GM18520 (cell line): ENCODE measurements at regions not wholly inside any gene's neighbourhood (a gene's known extent, or its start where the extent isn't known, plus 50 kb on each side); places are given as distances from the start of the nearest gene placed in this dataset.

Experiments
- ATAC-seq: cut with Tn5 transposase; IDR thresholded peaks from one replicate; pipeline ENCODE4 v1.9.1; 2021; ENCODE audit not compliant: unreplicated experiment

DNA sequence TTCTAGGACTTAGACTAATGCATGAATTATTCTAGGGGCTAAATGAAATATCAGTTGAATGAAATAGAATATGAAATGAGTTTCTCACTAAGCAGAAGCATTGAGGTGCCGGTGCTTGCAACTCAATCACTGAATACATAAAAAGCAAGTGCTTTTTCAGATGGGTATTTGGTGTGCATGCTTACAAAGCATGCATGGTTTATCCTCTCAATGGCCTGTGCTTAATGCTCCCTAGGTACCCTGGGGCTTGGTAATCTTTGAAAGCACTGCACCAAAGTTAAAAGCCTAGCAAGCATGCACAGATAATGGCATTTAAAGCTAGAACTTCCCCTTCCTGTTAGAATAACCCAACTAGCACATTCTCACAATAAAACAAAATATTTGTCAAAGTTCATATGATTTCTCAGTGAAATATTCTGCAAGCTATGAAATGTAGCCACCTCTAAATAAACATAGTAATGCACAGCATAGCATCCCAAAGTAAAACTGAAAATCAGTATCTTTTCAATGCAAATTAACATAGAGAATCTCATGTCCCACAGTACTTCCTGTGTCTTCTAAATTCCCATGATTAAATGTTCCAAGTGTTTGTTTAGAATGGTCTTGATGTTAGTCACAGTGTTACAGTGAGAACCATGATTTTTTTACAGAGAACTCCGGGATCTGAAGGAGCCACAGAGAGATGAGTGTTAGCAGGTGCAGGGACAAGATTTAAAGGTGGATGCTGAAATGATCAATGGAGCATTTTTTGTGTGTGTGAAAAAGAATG is 143.4 kb upstream of the CDH6 start:
- ATAC-seq: no peak

DNA sequence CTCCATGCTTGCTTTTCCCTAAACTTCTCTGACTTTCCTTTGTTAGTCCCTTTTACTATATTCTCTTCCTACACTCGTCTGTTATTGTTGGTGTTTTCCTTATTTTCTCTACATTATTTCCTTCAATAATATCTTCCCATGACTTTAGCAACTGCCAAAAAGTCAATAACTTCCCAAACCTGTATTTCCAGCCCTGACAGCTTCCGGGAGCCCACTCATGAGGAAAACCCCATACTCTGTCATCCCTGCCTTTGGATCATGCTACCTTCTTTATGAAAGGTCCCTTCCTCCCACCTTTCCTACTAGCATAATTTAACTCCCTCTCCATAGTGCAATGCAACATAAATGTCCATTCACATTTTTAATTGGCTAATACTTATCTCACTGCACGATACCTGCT is 144.0 kb upstream of the CDH6 start:
- no peak for ATAC-seq

DNA sequence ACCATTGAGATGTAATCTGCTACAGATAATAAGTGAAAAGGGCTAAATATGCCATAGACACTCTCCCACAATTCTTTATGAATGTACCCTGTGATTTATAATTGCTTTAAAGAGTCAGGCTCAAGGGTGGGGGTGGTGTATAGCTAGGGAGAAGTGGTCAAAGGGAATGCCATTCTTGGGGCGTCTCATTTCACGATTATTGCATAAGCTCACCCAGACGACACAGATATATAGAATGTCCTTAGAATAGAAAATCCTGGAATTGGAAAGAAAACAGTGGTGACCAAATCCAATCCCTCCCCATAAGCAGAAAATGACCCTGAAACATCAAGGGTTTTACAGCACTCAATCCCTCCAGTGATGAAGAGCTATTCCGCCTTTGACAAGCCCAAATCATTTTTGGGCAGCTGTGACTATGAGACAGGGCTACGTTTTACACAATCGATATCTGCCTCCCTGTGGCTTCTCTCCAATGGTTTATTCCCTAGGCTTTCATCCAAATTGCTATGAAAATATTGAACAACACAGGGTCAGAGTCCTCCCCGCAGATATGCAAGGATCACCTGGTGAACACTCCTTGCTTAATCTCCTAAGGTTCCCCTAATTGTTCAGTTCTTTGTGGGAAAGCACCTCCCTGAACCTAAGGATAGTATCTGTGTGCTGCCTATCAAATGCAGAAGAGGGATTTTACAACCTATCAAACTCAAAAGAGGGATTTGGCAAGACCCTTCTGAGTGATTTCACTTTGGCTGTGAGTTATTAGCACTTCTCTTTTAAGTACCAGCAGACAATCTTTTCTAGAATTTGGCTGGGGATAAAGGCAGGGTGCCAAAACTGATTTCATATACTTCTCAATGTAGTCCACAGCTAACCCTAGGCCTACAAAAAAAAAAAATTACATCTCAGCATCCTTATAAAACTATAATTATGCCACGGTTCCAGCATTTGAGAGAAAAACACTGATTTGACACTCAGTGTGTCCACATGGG is 144.9 kb upstream of the CDH6 start:
- no peak for ATAC-seq

DNA sequence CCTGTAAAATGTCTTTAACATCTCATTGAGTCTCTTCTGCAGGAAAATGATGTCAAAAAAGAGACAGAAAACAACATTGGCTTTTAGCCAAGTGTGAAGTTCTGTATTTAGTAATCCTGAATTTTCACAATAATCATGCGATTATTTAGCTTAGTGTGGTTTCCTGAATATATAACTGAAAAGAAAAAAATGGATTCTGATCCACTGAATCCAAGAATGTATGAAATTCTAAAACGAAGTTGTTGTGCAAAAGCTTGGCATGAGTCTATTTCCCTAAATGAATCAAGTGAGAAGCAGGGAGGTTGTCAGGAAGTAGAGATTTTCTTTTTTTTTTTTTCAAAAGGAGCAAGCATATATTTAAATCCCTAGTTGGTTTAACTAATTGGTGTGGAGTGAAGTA is 145.9 kb upstream of the CDH6 start:
- no peak for ATAC-seq

DNA sequence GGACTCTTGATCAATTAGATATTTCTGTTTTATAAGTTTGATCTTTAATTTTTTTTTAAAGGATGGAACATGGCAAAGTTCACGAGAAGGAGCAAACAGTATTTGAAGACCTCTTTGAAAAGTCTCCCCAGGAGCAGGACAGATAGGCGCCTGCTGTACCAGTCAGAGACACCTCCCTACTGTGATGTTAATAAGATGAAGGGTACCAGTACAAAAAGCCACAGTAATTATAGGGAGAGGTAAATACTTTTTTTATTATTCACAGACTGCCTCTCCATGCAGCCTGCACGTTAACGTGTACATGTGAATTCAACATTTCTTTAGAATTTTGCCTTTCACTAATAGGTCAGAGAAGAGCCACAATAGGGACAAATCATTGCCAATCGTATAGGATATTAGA is 146.5 kb upstream of the CDH6 start:
- ATAC-seq: no peak

DNA sequence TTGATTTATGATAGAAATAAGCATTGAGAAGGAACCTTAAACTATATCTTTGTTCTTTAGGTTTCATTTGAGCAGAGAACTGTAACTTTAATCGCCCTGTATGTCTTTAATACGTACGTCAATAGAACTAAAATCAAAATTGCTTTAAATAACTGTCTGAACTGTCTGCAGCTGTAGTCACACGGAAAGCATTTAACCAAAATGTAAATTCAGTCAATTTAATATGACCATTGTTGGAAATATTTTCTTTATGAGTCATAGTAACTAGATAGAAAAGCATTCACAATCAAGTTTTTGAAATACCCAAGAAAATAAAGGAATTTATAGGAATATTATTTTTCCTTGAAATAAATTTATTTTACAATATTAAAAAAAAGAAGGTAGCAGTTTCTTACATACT is 157.1 kb upstream of the CDH6 start:
- ATAC-seq: no peak

DNA sequence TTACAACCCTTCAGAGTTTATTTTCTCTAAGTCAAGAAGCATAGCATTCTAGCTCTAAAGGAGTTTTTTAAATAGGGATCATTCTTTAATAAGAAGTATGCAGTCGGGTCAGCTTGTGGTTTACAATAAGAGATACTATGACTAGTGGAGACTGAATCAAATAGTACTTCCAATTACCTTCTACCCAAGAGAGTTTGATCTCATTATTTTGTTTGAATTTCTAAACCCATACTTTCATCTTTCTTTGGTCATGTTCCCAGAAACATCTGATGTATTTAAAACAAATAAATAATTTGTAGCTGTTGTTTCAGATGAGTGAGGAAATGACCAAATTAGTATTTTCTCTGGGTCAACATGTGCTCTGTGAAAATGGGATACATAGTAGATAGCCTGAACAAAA is 160.2 kb upstream of the CDH6 start:
- ATAC-seq: no peak

DNA sequence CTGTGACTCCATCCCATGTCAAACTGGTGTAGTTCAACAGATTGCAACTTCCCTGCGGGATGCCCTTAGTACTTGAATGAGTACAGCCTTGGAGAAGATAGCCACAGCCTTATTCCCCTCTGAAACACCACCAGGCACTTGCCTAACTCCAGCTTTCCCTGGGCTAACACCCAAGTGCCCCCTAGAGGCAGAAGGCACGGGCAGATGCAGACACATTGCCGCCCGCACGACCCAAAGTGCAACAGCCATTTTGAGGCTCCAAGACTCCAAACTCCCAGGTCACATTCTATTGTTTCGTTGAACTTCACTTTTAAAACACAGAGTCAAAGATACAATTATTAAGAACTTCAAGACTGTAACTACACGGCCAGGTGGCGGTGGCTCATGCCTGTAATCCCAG is 163.6 kb upstream of the CDH6 start:
- ATAC-seq: no peak

DNA sequence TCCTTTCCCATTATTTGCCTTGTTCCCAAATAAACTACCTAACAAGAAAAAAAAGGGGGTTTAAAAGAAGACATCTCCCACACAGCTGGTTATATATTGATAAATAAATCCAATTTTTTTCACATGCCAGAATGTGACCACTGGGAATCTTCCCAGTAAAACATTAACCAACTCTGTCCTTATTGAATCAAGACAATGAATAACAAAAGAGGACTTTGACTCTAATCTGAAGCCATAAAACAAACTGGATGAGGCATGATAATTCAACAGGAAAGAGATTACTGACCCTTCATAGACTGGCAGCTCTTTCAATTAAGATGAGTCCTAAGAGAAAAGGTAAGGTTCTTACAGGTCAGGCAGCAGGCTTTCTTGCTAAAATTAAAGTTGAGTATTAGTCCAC is 165.8 kb upstream of the CDH6 start:
- ATAC-seq: no peak

DNA sequence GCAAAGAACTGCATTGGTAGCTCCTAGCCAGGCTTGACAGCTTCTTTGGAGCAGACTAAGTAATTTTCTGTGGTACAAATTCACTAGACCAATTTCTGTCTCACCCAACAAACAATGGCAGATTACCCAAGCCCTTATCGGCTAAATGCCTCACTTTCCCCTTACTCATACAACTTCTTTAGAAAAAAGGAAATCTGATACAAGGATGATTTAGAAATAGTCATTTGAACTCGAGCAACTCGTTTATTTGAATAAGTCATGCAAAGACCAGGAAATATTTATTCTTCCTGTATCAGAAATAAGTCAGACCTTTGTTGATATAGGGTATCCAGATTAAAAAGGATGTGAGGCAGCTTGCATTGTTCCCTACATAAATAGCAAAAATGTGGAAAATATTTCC is 170.4 kb upstream of the CDH6 start:
- no peak for ATAC-seq

DNA sequence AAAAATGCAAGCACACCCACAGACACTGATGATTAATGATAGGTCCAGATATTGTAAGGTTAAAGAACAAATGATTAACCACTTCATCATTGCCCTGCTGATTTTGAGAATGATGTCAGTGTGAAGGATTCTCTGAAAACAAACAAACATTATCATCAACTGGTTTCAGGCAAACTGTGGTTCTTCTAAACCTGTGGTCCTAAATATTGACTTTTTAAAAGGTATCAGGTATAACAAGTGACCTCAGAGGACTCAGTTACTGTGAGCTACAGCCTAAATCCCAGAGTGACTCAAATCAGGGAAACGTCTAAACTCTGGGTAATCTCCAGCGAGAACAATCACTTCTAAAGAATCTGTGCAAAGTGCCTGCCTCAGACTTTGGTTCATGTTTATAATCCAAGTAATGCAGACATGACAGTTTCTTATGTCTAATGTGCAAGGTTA is 172.3 kb upstream of the CDH6 start:
- ATAC-seq: no peak

DNA sequence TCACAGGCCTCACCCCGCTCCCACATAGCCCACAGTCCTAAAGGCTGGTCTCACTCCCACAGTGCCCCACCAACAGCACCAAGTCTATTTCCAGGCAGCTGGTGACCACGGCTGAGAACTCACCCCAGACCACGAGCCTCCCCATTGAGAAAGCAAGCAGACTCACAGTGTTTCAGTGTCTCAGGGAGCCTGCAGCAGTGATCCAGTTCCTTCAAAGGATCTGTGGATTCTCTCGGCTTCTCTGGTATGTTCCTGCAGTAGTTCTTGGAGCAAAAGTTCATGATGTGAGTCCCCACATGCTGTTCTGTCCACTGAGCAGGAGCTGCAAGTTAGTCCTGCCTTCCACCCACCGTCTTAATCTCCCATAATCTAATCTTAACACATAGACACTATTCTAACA is 185.3 kb upstream of the CDH6 start:
- ATAC-seq: no peak

DNA sequence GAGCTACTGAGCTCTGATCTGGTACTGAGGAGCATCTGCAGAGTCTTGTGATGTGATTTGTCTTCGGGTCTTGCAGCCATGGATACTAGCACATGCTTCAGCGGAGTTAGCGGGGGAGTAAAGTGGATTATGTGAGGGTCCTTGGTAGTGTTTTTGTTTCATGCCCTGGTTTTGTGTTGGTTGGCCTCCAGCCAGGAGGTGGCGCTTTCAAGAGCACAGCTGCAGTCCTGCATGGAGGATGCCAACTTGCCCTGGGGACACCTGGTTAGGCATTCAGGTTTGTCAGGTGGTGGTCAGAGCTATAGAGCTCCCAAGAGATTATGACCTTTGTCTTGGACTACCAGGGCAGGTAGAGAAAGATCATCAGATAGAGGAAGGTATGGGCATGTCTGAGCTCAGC is 185.8 kb upstream of the CDH6 start:
- ATAC-seq: no peak

DNA sequence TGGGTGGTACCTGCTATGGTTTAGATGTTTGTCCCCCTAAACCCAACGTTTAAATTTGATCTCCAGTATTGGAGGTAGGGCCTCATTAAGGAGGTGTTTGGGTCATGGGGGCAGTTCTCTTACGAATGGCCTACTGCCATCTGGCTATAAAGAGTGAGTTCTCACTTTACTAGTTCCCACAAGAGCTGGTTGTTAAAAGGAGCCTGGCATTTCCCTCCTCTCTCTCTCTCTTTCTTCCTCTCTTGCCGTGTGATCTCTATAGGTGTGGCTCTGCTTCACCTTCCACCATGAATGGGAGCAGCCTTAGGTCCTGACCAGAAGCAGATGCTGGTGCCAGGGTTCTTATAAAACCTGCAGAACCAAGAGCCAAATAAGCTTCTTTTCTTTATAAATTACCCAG is 193.2 kb upstream of the CDH6 start:
- ATAC-seq: no peak

DNA sequence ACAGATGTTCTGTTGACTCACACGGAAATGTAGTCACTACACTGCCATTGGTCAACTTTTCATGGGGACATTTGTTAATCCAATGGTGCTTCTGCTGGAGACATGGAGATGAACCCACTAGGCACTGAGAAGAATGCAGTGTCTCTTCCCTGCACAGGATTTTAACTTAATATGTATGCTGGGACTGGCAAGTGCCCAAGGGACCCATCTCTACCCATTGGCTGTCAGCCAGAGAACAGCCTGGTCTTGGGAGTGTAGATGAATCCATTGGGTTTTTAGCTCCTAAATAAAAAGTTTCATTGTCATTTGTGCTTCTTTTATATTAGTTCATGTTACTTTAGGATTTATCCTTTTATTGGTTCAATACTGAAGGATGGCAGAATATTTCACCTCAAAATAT is 195.8 kb upstream of the CDH6 start:
- no peak for ATAC-seq

DNA sequence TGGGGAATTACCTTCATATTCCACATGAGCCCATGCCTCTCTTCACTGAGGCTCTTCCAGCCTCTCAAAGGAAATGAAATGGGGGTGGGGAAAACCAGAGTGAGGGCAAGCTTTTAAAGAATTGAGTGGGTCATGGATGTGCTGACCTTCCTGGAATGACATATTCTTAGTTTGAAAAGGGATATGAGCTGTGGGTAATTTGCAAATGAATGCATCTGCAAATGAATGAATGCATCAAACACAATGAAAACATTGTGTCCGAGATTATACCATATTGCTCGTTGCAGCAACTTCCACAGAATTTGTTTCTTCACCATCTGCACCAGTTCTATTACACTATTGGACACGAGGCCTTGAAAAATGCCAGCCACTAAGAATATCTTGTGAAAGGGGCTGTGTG is 198.6 kb upstream of the CDH6 start:
- no peak for ATAC-seq

DNA sequence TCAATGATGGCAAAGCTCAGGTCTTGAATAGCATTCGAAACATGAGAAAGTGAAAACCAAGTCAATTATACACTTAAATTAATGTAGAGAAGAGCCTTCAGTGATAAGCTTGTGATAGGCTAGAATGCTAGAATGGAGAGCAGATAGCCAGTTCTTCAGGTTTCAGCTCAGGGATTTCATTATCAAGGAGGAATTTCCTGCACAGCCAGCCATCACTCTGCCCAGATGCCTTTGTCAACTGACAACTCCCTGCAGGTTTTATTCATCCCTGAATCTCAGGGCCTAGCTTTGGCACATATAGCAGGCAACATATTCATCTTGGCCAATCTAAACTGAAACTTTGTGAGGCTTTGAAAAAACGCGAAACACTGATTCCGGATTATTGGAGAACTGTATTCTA is 199.3 kb upstream of the CDH6 start:
- ATAC-seq: no peak

DNA sequence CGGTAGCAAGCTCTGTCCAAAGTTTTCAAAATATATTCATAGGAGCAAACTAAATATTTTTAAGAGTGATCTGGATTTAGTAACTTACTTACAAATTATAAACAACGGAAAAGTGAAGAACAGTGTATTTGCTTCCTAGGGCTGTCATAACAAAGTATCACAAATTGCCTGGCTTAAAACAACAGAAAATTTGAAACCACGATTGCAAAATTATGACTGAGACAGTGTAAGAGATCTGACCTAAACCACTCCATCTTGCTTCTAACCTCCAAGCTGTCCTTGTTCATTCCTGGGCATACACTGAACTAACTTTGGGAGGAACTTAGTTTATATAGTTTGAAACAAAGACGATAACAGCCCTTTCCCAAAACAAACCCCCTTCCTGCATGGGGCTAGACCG is 202.0 kb upstream of the CDH6 start:
- ATAC-seq: no peak

DNA sequence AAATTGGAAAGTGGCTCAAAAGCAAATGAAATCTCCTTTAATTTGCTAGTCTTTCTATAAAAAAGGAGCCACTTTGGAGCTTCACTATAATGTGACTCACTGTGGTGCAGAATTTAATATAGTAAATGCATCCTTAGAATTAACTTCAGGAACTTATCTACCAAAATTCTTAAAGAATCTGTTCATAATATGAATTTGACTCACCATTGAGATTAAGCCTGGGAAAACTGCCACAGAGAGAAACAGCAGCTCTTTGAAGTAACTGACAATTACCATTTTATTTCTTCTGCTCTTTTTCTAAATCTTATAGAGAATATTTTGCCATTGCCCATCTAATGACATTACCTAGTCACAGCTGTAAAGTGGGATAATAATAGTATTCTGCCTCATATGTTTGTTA is 211.9 kb upstream of the CDH6 start:
- no peak for ATAC-seq

DNA sequence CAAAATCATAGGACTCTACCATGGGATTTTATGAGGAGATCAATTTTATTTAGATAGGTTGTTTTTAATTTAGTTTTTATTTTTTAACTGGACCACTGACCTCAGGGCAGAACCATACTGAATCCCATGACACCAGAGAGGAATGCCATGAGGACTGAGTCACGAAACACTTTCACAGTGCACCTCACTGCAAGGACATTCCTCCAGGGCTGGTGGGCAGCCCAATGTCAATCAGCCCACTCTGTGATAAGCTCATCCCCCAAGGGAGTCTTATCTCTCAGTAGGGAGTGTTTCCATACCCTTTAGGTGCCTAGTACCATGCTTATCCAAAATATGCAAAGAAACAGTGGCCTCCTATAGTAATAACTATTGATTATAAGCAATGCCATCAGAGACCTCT is 224.5 kb upstream of the CDH6 start:
- ATAC-seq: no peak

DNA sequence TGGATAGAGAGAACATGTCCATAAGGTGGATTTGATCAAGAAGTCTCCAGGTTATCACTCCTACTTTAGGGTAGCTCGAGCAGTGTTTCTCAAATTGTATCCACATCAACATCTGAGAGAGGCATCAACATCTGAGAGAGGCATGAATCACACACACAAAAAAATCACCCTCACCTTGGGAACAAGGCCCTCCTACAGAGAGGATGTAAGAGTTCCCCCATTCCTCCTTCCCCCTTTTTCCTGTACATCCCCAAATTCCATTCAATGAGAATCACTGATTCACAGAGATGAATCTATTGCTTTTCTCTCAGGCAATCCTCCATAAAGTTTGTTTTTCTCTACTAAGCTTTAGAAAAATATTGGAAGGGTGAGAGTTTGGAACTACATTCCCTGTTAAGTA is 233.4 kb upstream of the CDH6 start:
- no peak for ATAC-seq

DNA sequence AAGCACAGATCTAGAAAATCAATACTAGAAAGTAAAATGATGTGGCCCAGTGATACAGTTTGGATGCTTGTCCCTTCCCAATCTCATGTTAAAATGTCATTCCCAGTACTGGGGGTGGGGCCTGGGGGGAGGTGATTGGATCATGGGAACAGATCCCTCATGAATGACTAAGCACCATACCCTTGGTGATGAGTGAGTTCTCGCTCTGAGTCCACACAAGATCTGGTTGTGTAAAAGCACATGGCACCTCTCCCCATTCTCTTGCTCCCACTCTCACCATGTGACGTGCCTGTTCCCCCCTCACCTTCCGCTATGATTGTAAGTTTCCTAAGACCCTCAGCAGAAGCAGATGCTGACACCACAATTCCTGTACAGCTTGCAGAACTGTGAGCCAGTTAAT is 234.2 kb upstream of the CDH6 start:
- no peak for ATAC-seq
